NT2/D1 (cell line): ENCODE measurements at regions not wholly inside any gene's neighbourhood (a gene's known extent, or its start where the extent isn't known, plus 50 kb on each side); places are given as distances from the start of the nearest gene placed in this dataset.

Experiments used
- SUZ12 ChIP-seq: IDR thresholded peaks from 2 replicates; pipeline ENCODE4 v1.6.1; 2011; ENCODE audit not compliant: insufficient read length, insufficient read depth; ENCODE audit errors: extremely low read depth
- YY1 ChIP-seq: IDR thresholded peaks from 2 replicates; pipeline ENCODE4 v1.6.1; 2011; ENCODE audit not compliant: insufficient read length, insufficient read depth
- ZNF274 ChIP-seq: IDR thresholded peaks from 2 replicates; pipeline ENCODE4 v1.6.1; 2011; ENCODE audit warnings: mild to moderate bottlenecking, low read depth, low read length

DNA sequence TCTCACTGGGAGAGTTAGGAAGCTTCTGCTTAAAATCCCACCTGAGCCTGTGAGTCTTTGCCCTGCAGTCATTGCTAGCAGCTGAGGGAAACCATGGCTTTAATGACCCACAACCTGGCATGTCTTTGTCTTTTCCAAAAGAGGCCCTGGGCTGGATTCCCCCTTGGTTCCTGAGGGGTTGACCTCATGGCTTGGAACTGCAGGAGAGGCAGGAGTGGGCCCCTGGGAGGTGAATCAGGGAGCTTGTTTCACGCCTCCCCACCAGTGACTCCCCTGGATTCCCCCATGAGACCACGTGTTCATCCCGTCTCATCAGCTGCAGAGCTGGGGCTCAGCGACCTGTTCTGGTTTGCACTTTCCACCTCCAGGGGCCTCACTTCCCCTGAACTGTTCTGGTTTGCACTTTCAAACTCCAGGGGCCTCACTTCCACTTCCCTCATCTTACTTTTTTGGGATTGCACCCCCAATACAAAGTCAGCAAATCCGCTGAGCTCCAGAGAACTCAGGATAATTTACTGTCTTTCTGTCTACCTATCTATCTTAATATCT lies 58.5 kb upstream of the TMEM18 start:
- no peak for TF ChIP-seq SUZ12
- no peak for TF ChIP-seq ZNF274
- TF ChIP-seq YY1: no peak
